Fibroblast of lung (primary cell): ENCODE measurements at regions not wholly inside any gene's neighbourhood (a gene's known extent, or its start where the extent isn't known, plus 50 kb on each side); places are given as distances from the start of the nearest gene placed in this dataset.

ENCODE experiments used
- DNase-seq, 2 donors: peaks; one replicate each; pipeline versions ENCODE4 v3.0.0 to v3.0.0-alpha.2; 2010; ENCODE audit warnings: low read depth in 2 of 2
- H2AFZ ChIP-seq: 2 replicates; pipeline ENCODE4 v1.5.1; 2012; ENCODE audit warnings: low read length, control low read depth, inconsistent platforms
- H3K27ac ChIP-seq: 2 replicates; pipeline ENCODE4 v1.5.1; 2011; ENCODE audit warnings: low read length, control low read depth; ENCODE audit not compliant: insufficient read depth
- H3K27me3 ChIP-seq: 2 replicates; pipeline ENCODE4 v1.5.1; 2011; ENCODE audit warnings: mild to moderate bottlenecking, low read length; ENCODE audit not compliant: control insufficient read depth, insufficient read depth
- H3K36me3 ChIP-seq: 2 replicates; pipeline ENCODE4 v1.5.1; 2011; ENCODE audit warnings: low read length; ENCODE audit not compliant: control insufficient read depth, insufficient read depth
- H3K4me1 ChIP-seq: 2 replicates; pipeline ENCODE4 v1.5.1; 2011; ENCODE audit warnings: low read length; ENCODE audit not compliant: control insufficient read depth, insufficient read depth; ENCODE audit errors: extremely low read depth
- H3K4me2 ChIP-seq: 2 replicates; pipeline ENCODE4 v1.5.1; 2011; ENCODE audit warnings: low read length, control low read depth; ENCODE audit not compliant: insufficient read depth; ENCODE audit errors: extremely low read depth
- H3K4me3 ChIP-seq, 4 experiments: fragments of 200-600 bp in 1 of 4; sonication (generic) in 1 of 4; replicated peaks in 1 of 4; 2 replicates each; pipeline ENCODE4 v1.5.1; 2011 to 2016; ENCODE audit warnings: low read length in 4 of 4, low read depth in 3 of 4, mild to moderate bottlenecking in 3 of 4, control low read depth in 2 of 4, inconsistent platforms in 1 of 4, mixed read lengths in 1 of 4; ENCODE audit not compliant: insufficient read depth in 1 of 4; ENCODE audit errors: control extremely low read depth in 1 of 4
- H3K79me2 ChIP-seq: 2 replicates; pipeline ENCODE4 v1.5.1; 2012; ENCODE audit warnings: mild to moderate bottlenecking, low read length, inconsistent platforms; ENCODE audit not compliant: control insufficient read depth, insufficient read depth
- H3K9ac ChIP-seq: 2 replicates; pipeline ENCODE4 v1.5.1; 2011; ENCODE audit warnings: mild to moderate bottlenecking, low read length, control low read depth; ENCODE audit not compliant: insufficient read depth
- H3K9me3 ChIP-seq: 2 replicates; pipeline ENCODE4 v1.5.1; 2012; ENCODE audit warnings: low read depth, low read length; ENCODE audit not compliant: control insufficient read depth, insufficient read depth
- H4K20me1 ChIP-seq: 2 replicates; pipeline ENCODE4 v1.5.1; 2011; ENCODE audit warnings: low read length; ENCODE audit not compliant: control insufficient read depth, insufficient read depth; ENCODE audit errors: extremely low read depth
- CTCF ChIP-seq, 2 donors: IDR thresholded peaks in 1 of 2; conservative IDR thresholded peaks in 1 of 2; 1 replicate in 1 of 2; 2 replicates in 1 of 2; pipeline ENCODE4 v1.5.1; 2011 to 2012; ENCODE audit warnings: low read length in 2 of 2, control low read depth in 1 of 2, inconsistent platforms in 1 of 2, low read depth in 1 of 2, mild to moderate bottlenecking in 1 of 2
- EZH2 ChIP-seq: IDR thresholded peaks from 2 replicates; pipeline ENCODE4 v1.5.1; 2012; ENCODE audit warnings: low read length, control low read depth, mild to moderate bottlenecking; ENCODE audit errors: missing control alignments

GRCh38 chr2:122780251-122780650 lies 1024.8 kb downstream of the TSN start:
- Histone ChIP-seq H2AFZ (no peak overlapping the region), H4K20me1 (no peaks in the 10 kb centered on the region), H3K4me3 (no peak overlapping the region), H3K79me2 (no peaks in the 10 kb centered on the region), H3K27me3 (no peaks in the 10 kb centered on the region), H3K36me3 (no peaks in the 10 kb centered on the region), H3K4me1 (no peaks in the 10 kb centered on the region), H3K27ac (no peak overlapping the region), H3K4me2 (no peak overlapping the region), H3K9me3 (no peaks in the 10 kb centered on the region), H3K9ac (no peak overlapping the region)
- TF ChIP-seq EZH2 (no peak), CTCF (conservative IDR thresholded peaks at IDR 0.05 in 1 of 2, IDR thresholded peaks at IDR 0.05 in 1 of 2; ENCODE audit: low read depth in 1 of 2, low read length in 2 of 2) (no peak)
- no peak for DNase-seq

DNA sequence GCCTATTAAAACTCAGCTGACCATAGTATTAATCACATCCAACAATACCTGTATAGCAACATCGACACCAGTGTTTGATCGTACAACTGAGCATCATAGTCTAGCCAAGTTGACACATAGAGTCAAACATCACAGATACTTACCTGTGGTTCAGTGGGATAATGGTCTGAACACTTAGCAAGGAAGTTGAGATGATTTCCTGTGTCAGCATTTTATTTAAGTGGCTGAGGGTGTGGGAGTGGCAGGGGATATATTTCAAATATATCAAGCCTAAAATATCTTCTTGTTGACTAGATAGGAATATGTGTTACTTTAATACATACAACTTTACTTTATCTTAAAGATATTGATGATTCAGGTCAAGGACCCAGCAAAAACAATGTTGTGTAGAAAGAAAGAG lies 1038.6 kb downstream of the TSN start:
- H3K27ac ChIP-seq = no peak overlapping the region
- no peaks in the 10 kb centered on the region for H3K4me1 ChIP-seq
- TF ChIP-seq EZH2 = no peak
- TF ChIP-seq CTCF (conservative IDR thresholded peaks at IDR 0.05 in 1 of 2, IDR thresholded peaks at IDR 0.05 in 1 of 2; ENCODE audit: low read depth in 1 of 2, low read length in 2 of 2) = no peak
- H3K27me3 ChIP-seq = no peaks in the 10 kb centered on the region
- no peaks in the 10 kb centered on the region for H3K36me3 ChIP-seq
- no peaks in the 10 kb centered on the region for H4K20me1 ChIP-seq
- no peak overlapping the region for H2AFZ ChIP-seq
- H3K9me3 ChIP-seq = no peaks in the 10 kb centered on the region
- no peak overlapping the region for H3K4me3 ChIP-seq
- no peak for DNase-seq
- H3K9ac ChIP-seq = no peak overlapping the region
- H3K79me2 ChIP-seq = no peaks in the 10 kb centered on the region
- H3K4me2 ChIP-seq = no peak overlapping the region

DNA sequence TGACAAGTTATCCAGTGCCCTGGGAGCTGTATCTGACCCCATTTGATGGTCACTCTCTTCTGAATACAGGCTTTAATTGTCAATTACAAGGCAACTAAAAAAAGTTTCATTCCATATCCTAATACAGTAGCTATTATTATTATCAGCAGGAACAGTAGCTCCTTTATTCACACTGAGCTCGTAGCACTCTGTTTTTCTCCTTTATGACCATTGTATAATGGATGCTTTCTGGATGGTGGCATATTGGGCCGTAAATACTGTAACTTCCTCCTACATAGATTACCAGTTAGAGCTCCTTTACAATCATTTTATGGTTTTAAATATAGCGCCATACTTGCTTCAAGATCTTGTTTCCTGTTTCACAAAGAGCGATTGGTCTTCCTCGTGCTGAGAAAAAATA lies 1040.3 kb downstream of the TSN start:
- H3K4me3 ChIP-seq = no peak overlapping the region
- no peak overlapping the region for H2AFZ ChIP-seq
- no peaks in the 10 kb centered on the region for H4K20me1 ChIP-seq
- no peaks in the 10 kb centered on the region for H3K27me3 ChIP-seq
- no peak overlapping the region for H3K27ac ChIP-seq
- H3K9ac ChIP-seq = no peak overlapping the region
- no peaks in the 10 kb centered on the region for H3K36me3 ChIP-seq
- no peaks in the 10 kb centered on the region for H3K9me3 ChIP-seq
- no peaks in the 10 kb centered on the region for H3K4me1 ChIP-seq
- no peak for DNase-seq
- no peaks in the 10 kb centered on the region for H3K79me2 ChIP-seq
- no peak overlapping the region for H3K4me2 ChIP-seq
- no peak for TF ChIP-seq CTCF (conservative IDR thresholded peaks at IDR 0.05 in 1 of 2, IDR thresholded peaks at IDR 0.05 in 1 of 2; ENCODE audit: low read depth in 1 of 2, low read length in 2 of 2)
- no peak for TF ChIP-seq EZH2
